ENCODE measurements at regions not wholly inside any gene's neighbourhood (a gene's known extent, or its start where the extent isn't known, plus 50 kb on each side); places are given as distances from the start of the nearest gene placed in this dataset.

- no peak for DNase-seq (ENCODE audit: low read depth)
Observed at GRCh38 chr2:94939349-94939748, 68.1 kb downstream of the TEKT4 start.

GRCh38 chr2:94947097-94948016 is 76.1 kb downstream of the TEKT4 start:
- no peak for DNase-seq (ENCODE audit: low read depth)

- no peak for DNase-seq (ENCODE audit: low read depth)
Observed at GRCh38 chr2:94955702-94956101, 69.8 kb upstream of the MAL start.

- DNase-seq (ENCODE audit: low read depth), result peak; percentile 10
Observed at GRCh38 chr2:94956797-94957391, 68.6 kb upstream of the MAL start.

- DNase-seq (ENCODE audit: low read depth), result no peak
Observed at GRCh38 chr2:94958245-94958644, 67.3 kb upstream of the MAL start.

- DNase-seq (ENCODE audit: low read depth), result no peak
Observed at GRCh38 chr2:94960266-94960665, 65.2 kb upstream of the MAL start.

GRCh38 chr2:94960751-94961150 is 64.8 kb upstream of the MAL start:
- DNase-seq (ENCODE audit: low read depth), result no peak

- no peak for DNase-seq (ENCODE audit: low read depth)
Observed at GRCh38 chr2:94964193-94964592, 61.3 kb upstream of the MAL start.

- DNase-seq (ENCODE audit: low read depth), result no peak
Observed at GRCh38 chr2:94966689-94967088, 58.8 kb upstream of the MAL start.

- DNase-seq (ENCODE audit: low read depth), result no peak
Observed at GRCh38 chr2:94970353-94970752, 55.2 kb upstream of the MAL start.

Measured in activated T-cell treated with anti-CD3 and anti-CD28 coated beads for 24 hours (primary cell).